Natural killer cell treated with Interleukin-12 subunit alpha and Interleukin-12 subunit beta and Interleukin-15 and Interleukin-18, amount 100 ng/mL, for 72 hours (primary cell): ENCODE measurements at regions not wholly inside any gene's neighbourhood (a gene's known extent, or its start where the extent isn't known, plus 50 kb on each side); places are given as distances from the start of the nearest gene placed in this dataset.

Experiments
- ATAC-seq, 2 donors: fragments of 150-1000 bp; cut with Tn5 transposase in 1 of 2; sonication (Bioruptor Pico), chemical (Tn5 transposase) in 1 of 2; 2 replicates each; pipeline ENCODE4 v1.10.0; 2021
- DNase-seq: peaks from one replicate; pipeline ENCODE4 v3.0.0; 2022; ENCODE audit warnings: low spot score
- H3K27ac Mint-ChIP-seq, 2 donors: 1 replicate in 1 of 2; 2 replicates in 1 of 2; pipeline ENCODE4 v1.8.0; 2022; ENCODE audit warnings: mixed read lengths in 2 of 2, mild to moderate bottlenecking in 1 of 2, moderate library complexity in 1 of 2
- H3K27me3 Mint-ChIP-seq, 2 donors: 1 replicate in 1 of 2; 2 replicates in 1 of 2; pipeline ENCODE4 v1.8.0; 2022; ENCODE audit warnings: mixed read lengths in 2 of 2
- H3K36me3 Mint-ChIP-seq: one replicate; pipeline ENCODE4 v1.8.0; 2022; ENCODE audit warnings: mixed read lengths
- H3K4me1 Mint-ChIP-seq, 2 donors: 1 replicate in 1 of 2; 2 replicates in 1 of 2; pipeline ENCODE4 v1.8.0; 2022; ENCODE audit warnings: low read depth in 2 of 2, mixed read lengths in 2 of 2, mild to moderate bottlenecking in 1 of 2
- H3K4me3 Mint-ChIP-seq: one replicate; pipeline ENCODE4 v1.8.0; 2022; ENCODE audit warnings: mixed read lengths
- H3K9me3 Mint-ChIP-seq: 2 replicates; pipeline ENCODE4 v1.8.0; 2022; ENCODE audit warnings: mixed read lengths

DNA sequence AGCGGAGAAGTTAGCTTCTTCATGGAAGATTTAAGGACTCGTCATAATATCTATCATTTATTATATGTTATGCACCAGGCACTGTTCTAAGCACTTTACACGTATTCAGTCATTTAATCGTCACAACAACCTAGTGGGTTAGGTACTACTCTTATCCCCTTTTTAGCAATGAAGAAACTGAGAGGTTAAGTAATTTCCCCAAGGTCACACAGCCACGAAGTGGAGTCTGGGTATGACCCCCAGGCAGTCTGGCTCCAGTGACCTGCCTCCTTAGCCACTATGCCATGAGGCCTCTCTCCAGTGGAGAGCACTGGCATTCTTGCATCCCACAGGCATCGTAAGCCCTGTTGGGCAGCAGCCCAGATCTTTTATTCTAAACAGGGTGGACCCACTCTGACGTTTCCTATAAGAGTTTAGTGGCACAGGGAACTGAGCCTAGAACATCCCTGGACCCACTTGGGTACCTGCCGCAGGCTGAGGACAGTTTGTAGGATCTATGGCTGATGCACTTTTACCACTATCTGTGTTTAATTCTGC lies 123.0 kb downstream of the NAV1 start:
- Mint-ChIP-seq H3K27ac (no peak overlapping the region), H3K27me3 (peaks cover 0 to 5% of the 10 kb centered on the region in 2 donors), H3K4me1 (no peaks in the 10 kb centered on the region), H3K9me3 (no peaks in the 10 kb centered on the region), H3K36me3 (no peaks in the 10 kb centered on the region), H3K4me3 (no peak overlapping the region)
- DNase-seq (no peak), ATAC-seq (no peak)

DNA sequence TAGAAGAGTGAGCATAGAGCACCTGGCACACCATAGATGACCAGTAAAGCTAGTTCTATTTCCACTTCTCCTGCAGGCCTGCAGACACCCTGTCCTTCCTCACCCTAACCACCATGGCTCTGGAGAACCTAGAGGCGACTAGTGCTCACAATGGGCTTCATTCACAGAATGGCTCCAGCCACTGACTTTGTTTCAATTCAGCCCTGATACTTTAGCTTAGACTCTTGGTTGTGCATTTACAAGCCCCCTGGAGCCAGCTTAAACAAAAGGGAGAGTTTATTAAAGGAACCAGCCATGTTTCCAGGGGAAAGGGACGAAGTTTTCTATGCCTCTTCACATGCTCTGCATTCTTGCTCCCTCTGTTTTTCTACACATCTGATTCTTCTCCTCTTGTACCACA lies 123.7 kb downstream of the NAV1 start:
- H3K27ac Mint-ChIP-seq, result no peak overlapping the region
- H3K27me3 Mint-ChIP-seq, result peaks cover 0 to 5% of the 10 kb centered on the region in 2 donors
- H3K4me3 Mint-ChIP-seq, result no peak overlapping the region
- no peaks in the 10 kb centered on the region for H3K4me1 Mint-ChIP-seq
- H3K9me3 Mint-ChIP-seq, result no peaks in the 10 kb centered on the region
- no peak for ATAC-seq
- no peak for DNase-seq
- no peaks in the 10 kb centered on the region for H3K36me3 Mint-ChIP-seq

DNA sequence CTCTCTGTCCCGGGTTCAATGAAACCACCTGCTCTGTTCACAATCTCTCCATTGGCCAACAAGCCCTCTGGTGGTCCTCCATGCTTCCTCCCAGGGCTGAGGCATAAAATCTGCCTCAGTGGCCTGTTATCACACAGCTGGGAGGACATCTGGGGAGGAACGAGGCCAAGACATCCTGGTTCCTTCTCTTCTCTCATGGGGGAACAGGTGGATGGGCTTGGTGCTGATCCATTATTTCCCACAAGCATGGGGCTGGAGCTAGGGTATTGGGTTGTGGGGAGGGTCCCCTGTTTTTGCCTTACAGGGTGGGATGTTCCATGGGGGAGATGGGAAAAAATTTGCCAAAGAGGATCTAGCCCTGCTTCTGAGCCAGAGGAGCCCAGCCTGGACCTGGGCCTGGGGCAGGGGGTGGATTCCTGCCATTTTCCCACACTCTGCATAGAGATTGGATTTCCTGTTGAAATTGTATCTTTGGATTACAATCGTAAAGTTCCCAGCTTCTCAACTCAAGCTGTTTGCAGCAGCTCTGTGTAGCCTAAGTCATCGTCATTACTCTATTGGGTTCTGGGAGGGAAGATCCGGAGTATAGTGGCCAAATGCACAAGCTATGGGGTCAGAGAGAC lies 124.7 kb downstream of the NAV1 start:
- ATAC-seq, result no peak
- DNase-seq, result no peak
- Mint-ChIP-seq H3K27me3 (peaks cover 0 to 5% of the 10 kb centered on the region in 2 donors), H3K4me1 (no peaks in the 10 kb centered on the region), H3K9me3 (no peaks in the 10 kb centered on the region), H3K4me3 (no peak overlapping the region), H3K36me3 (no peaks in the 10 kb centered on the region), H3K27ac (no peak overlapping the region)

DNA sequence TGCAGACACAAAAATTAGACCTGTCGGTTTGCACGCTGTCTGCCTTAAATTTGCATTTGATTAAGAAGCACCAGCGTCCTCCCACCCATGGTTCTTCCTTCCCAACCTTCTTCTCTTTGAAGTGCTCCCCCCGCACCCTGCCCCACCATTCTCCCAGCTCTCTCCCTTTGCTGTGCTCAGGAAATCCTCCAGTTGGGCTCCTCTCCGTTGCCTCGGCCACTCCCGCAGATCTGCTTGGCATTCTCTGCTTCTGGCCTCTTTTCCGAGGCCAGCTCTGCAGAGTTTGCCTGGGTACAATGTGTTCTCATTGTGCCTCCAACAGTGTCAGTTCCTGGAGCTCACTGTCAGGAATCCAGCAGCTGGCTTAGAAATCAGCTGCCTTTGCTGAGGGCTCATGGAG lies 126.1 kb downstream of the NAV1 start:
- DNase-seq (no peak), ATAC-seq (no peak)
- no peak overlapping the region for H3K4me3 Mint-ChIP-seq
- H3K9me3 Mint-ChIP-seq, result no peaks in the 10 kb centered on the region
- no peaks in the 10 kb centered on the region for H3K4me1 Mint-ChIP-seq
- no peaks in the 10 kb centered on the region for H3K36me3 Mint-ChIP-seq
- H3K27ac Mint-ChIP-seq, result no peak overlapping the region
- peaks cover 0 to 6% of the 10 kb centered on the region in 2 donors for H3K27me3 Mint-ChIP-seq

DNA sequence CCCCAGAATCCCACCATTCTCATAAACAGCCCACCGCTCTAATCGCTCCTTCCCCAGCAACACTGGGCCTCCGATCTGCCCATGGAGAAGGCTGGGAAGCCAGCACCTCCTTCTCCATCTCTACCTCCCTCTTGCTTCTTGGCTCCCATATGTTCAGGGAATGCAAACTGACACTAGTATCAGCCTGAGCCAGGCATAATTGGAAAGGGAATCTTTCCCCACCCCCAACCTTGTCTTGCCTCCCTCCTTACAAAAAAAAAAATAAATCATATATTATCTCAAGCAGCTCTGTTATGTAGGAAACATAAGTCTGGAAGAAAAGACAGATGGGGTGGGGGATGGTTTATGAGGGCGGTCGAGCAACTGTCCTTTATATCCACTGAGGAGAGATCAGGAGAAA lies 127.2 kb downstream of the NAV1 start:
- ATAC-seq (no peak), DNase-seq (no peak)
- Mint-ChIP-seq H3K36me3 (no peaks in the 10 kb centered on the region), H3K4me3 (no peak overlapping the region), H3K27ac (no peak overlapping the region), H3K4me1 (no peaks in the 10 kb centered on the region), H3K27me3 (peaks cover 0 to 6% of the 10 kb centered on the region in 2 donors), H3K9me3 (no peaks in the 10 kb centered on the region)

DNA sequence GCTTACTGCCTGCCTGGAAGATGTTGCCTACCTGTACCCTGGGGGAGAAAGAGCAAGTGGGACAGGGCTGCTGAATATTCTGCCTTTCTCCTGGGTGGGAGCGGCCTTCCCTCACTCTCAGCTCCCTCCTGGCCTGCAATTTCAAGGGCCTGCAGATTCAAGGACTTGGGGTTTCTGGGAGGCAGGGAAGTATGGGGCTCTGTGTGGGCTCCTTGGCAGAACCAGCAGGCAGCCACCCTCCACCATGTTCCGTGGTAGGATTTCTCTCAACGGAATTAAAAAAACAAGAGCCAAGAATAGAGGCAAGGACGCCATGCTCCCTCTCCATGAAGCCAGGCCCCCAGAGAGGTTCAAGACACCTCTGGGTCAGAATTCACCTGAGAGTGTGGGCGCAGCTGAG lies 127.7 kb downstream of the NAV1 start:
- H3K4me3 Mint-ChIP-seq, result no peak overlapping the region
- H3K4me1 Mint-ChIP-seq, result no peaks in the 10 kb centered on the region
- DNase-seq (no peak), ATAC-seq (no peak)
- no peaks in the 10 kb centered on the region for H3K9me3 Mint-ChIP-seq
- no peak overlapping the region for H3K27ac Mint-ChIP-seq
- no peaks in the 10 kb centered on the region for H3K36me3 Mint-ChIP-seq
- peaks cover 0 to 6% of the 10 kb centered on the region in 2 donors for H3K27me3 Mint-ChIP-seq

DNA sequence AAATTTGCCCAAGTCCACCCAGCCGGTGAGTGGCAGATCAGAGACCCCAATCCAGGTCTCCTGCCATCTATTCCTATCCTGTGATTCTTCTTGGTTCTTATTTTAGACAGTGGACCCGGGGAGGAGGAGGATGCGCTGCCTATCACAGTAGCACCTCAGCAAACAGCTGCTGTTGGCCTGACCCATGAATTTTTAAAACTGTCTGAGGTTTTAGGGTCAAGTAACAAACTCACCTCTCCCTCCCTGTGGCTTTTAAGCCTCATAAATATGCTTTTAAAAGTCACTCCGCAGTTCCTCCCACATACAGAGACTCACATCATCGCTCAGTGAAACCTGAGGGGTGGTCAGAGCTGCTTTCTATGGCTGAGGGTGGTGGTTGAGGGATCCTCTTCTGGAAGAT lies 128.6 kb downstream of the NAV1 start:
- Mint-ChIP-seq H3K27ac (no peak overlapping the region), H3K4me1 (no peaks in the 10 kb centered on the region)

DNA sequence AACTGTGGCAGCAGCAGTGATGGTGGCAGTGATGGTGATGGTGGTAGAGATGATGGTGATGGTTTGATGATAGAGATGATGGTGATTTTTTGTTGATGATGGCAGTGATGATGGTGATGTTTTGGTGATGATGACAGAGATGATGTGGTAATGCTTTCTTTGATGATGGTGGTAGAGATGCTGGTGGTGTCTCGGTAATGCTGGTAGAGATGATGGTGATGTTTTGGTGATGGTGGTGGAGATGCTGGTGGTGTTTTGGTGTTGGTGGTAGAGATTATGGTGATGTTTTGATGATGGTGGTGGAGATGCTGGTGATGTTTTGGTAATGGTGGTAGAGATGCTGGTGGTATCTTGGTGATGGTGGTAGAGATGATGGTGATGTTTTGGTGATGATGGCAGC lies 131.6 kb downstream of the NAV1 start:
- Mint-ChIP-seq H3K4me3 (no peak overlapping the region), H3K27me3 (peaks cover 9 to 13% of the 10 kb centered on the region in 2 donors), H3K9me3 (no peaks in the 10 kb centered on the region), H3K4me1 (no peaks in the 10 kb centered on the region), H3K27ac (no peak overlapping the region), H3K36me3 (no peaks in the 10 kb centered on the region)
- ATAC-seq (no peak), DNase-seq (no peak)

More for the DNA sequence above, 128.6 kb downstream of the NAV1 start:
- ATAC-seq (no peak), DNase-seq (no peak)
- Mint-ChIP-seq H3K27me3 (peaks cover 0 to 6% of the 10 kb centered on the region in 2 donors), H3K4me3 (no peak overlapping the region), H3K36me3 (no peaks in the 10 kb centered on the region), H3K9me3 (no peaks in the 10 kb centered on the region)

DNA sequence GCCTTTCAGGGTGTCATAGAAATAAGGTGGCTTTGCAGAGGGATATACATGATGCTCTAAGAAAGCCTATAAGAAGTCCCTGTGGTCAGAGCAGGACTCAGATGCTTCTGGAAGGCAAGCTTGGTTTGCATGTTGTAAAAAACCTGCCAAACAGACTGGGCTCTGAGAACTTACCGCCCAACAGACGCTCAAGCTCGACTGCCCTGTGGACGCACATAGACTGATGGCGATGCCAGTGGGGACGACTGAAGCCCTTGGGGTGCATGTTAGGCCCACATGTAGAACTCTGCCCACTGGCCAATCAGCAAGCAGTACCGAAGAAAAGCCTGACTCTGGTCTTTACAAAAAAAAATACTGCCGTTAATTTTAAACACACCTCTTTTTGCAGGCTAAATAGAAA lies 133.8 kb downstream of the NAV1 start:
- no peaks in the 10 kb centered on the region for H3K36me3 Mint-ChIP-seq

DNA sequence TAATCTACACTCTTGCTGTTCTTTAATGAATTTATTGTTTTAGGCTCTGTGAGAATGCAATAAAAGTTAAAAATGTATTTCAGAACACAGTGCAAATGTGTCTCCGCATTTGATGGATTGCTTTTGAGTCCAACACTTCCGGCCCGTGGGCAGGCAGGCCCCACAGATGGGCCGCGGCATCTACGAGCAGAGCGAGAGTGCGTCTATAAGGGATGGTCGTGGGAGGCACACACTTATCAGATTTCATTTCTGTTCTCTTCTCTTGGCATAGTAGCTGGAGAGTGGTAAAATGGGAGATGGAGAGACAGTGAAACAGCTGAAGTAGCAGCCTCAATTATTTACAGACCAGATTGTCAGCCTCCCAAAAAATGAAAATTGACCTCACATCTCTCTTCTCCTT lies 134.2 kb downstream of the NAV1 start:
- peaks cover 11 to 16% of the 10 kb centered on the region in 2 donors for H3K27me3 Mint-ChIP-seq
- ATAC-seq, result no peak
- no peak overlapping the region for H3K4me3 Mint-ChIP-seq
- no peaks in the 10 kb centered on the region for H3K9me3 Mint-ChIP-seq
- no peaks in the 10 kb centered on the region for H3K4me1 Mint-ChIP-seq
- peak; percentile 23 for DNase-seq
- no peak overlapping the region for H3K27ac Mint-ChIP-seq
- no peaks in the 10 kb centered on the region for H3K36me3 Mint-ChIP-seq

More for the DNA sequence above, 133.8 kb downstream of the NAV1 start:
- no peak for ATAC-seq
- Mint-ChIP-seq H3K4me1 (no peaks in the 10 kb centered on the region), H3K9me3 (no peaks in the 10 kb centered on the region), H3K4me3 (no peak overlapping the region), H3K27me3 (peaks cover 11 to 16% of the 10 kb centered on the region in 2 donors), H3K27ac (no peak overlapping the region)
- DNase-seq, result no peak

DNA sequence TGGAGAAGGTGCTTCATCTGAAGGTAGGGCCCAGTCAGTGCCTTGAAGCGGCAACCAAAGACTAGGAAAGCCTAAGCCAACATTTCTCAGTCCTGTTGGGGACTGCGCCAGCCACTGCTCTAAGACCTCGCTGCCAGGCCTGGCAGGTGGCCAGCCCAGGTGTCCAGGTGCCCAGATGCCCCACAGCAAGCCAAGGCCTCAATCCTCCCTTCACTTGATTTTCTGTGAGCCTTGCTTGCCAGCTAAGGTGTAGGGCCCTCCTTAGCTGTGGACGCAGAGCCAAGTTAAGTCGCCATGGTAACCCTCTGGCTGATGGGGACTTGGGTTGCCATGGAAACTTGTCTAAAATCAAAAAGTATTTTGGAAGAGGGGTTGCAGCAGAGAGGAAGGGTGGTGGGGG lies 135.0 kb downstream of the NAV1 start:
- ATAC-seq (no peak), DNase-seq (peak; percentile 10)
- no peaks in the 10 kb centered on the region for H3K36me3 Mint-ChIP-seq
- H3K9me3 Mint-ChIP-seq, result no peaks in the 10 kb centered on the region
- H3K27ac Mint-ChIP-seq, result no peak overlapping the region
- peaks cover 11 to 16% of the 10 kb centered on the region in 2 donors for H3K27me3 Mint-ChIP-seq
- H3K4me1 Mint-ChIP-seq, result no peaks in the 10 kb centered on the region
- no peak overlapping the region for H3K4me3 Mint-ChIP-seq

DNA sequence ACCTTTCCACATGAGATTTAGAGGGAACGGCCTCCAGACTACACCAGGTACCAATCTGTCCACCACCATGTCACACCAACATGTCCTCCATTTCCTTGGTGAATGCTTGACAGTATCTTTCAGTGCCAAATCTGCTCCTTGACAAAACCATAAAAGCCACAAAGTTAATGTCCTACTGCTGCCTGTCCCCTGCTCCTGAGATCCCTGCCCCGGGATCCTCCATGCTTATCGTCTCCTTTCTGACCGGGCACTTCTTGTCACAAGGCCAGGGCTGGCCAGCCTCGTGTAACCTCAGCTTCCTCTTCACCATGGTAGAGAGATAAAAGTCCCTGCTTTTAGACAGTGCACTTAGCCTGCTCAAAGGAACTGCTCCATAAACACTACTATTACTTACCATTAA lies 136.2 kb downstream of the NAV1 start:
- Mint-ChIP-seq H3K27me3 (peaks cover 13 to 16% of the 10 kb centered on the region in 2 donors), H3K4me1 (no peaks in the 10 kb centered on the region), H3K9me3 (no peaks in the 10 kb centered on the region), H3K36me3 (no peaks in the 10 kb centered on the region), H3K4me3 (no peak overlapping the region), H3K27ac (no peak overlapping the region)
- ATAC-seq, result no peak
- DNase-seq, result no peak

DNA sequence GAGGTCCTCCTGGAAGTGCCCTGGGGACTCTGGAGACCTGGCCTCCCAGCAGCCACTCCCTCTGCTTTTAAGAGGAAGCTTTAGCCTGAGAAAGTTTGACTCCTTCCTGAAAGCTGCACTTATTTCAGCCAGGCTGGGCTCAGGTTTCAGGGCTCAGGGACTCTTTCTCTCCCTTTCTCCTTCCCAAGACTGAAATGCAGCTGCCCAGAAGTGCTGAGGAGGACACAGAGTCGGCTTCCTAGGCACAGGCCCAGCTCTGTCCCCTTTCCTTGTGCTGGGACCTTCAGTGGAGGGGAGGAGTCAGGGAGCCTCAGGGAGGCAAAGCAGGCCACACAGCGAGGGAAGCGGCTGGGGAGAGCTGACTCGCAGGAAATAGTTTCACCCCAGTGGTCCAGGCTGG lies 137.3 kb downstream of the NAV1 start:
- no peaks in the 10 kb centered on the region for H3K36me3 Mint-ChIP-seq
- no peak for DNase-seq
- no peaks in the 10 kb centered on the region for H3K4me1 Mint-ChIP-seq
- H3K4me3 Mint-ChIP-seq, result no peak overlapping the region
- no peak overlapping the region for H3K27ac Mint-ChIP-seq
- H3K9me3 Mint-ChIP-seq, result no peaks in the 10 kb centered on the region
- H3K27me3 Mint-ChIP-seq, result peaks cover 18 to 23% of the 10 kb centered on the region in 2 donors
- ATAC-seq, result no peak

DNA sequence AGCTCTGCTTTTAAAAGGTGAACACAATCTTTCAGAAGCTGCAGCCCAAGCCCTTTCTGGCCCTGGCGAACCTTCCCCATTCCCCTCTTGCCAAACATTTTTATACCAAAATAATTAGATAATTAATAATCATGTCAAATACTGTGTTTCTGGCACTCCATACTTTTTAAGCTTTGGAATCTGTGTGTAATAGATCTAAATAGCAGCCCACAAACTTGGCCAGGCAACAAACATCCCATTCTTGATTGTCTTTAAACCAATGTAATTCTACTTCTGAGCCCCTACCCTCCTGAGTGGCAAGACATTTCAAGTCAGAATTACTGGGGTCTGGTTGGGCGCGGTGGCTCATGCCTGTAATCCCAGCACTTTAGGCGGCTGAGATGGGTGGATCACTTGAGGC lies 137.7 kb downstream of the NAV1 start:
- Mint-ChIP-seq H3K27me3 (peaks cover 18 to 26% of the 10 kb centered on the region in 2 donors), H3K27ac (no peak overlapping the region), H3K4me1 (no peaks in the 10 kb centered on the region), H3K36me3 (no peaks in the 10 kb centered on the region), H3K4me3 (no peak overlapping the region), H3K9me3 (no peaks in the 10 kb centered on the region)
- no peak for ATAC-seq
- no peak for DNase-seq
